GM12865 (cell line): ENCODE measurements at regions not wholly inside any gene's neighbourhood (a gene's known extent, or its start where the extent isn't known, plus 50 kb on each side); places are given as distances from the start of the nearest gene placed in this dataset.
"Not testable (repeated sequence)": the region's sequence is repeated elsewhere in the genome, so short reads cannot be mapped to it uniquely, and the experiment has no call there.

Source experiments
- DNase-seq: peaks from one replicate; pipeline ENCODE4 v3.0.0; 2010; ENCODE audit warnings: low read depth
- H3K4me3 ChIP-seq: 2 replicates; pipeline ENCODE4 v1.5.1; 2011; ENCODE audit warnings: mild to moderate bottlenecking, low read depth, low read length, control low read depth
- TF ChIP-seq, protein P1 (sequence below): IDR thresholded peaks from 2 replicates; pipeline ENCODE4 v1.5.1; 2011; ENCODE audit warnings: low read length, control low read depth, low read depth, inconsistent platforms; ENCODE audit not compliant: insufficient read depth; ENCODE audit errors: missing control alignments

DNA sequence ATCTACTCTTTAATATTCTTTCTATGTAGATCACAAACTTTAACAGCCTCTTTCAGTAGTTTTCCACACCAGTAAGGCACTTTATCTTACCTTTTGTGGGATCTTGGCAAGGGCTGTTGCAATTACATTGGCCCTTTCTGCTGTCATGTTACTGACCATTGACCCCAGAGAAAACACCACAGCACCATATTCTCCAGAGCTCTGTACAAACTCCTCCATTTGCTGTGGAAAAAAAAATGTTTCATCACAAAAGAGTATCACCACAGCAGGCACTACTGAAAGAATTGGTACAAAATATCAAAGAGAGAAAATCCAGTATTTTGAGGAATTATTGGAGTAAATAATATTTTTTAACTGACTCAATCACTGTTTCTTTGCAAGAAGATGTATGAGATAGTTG is 62.3 kb upstream of the UGT2A3 start:
- not testable (repeated sequence) for H3K4me3 ChIP-seq, DNase-seq

DNA sequence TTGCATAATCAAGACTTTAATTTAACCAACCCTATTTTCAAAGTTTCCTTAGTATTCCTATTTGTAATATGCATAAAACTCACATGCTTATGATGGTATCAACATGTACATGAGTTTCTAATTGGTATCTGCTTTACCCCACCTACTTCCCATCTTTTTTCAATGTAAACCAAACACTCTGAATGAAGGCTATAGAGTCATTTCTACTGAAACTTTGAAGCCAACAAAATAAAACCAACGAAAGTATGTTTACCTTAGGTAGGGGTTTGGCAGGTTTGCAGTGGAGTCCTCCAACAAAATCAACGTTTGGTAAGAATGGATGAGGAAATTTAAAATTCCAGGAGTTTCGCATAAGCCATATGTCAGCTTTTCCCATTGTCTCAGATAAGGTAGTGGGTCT is 66.4 kb upstream of the UGT2A3 start:
- not testable (repeated sequence) for H3K4me3 ChIP-seq, DNase-seq

DNA sequence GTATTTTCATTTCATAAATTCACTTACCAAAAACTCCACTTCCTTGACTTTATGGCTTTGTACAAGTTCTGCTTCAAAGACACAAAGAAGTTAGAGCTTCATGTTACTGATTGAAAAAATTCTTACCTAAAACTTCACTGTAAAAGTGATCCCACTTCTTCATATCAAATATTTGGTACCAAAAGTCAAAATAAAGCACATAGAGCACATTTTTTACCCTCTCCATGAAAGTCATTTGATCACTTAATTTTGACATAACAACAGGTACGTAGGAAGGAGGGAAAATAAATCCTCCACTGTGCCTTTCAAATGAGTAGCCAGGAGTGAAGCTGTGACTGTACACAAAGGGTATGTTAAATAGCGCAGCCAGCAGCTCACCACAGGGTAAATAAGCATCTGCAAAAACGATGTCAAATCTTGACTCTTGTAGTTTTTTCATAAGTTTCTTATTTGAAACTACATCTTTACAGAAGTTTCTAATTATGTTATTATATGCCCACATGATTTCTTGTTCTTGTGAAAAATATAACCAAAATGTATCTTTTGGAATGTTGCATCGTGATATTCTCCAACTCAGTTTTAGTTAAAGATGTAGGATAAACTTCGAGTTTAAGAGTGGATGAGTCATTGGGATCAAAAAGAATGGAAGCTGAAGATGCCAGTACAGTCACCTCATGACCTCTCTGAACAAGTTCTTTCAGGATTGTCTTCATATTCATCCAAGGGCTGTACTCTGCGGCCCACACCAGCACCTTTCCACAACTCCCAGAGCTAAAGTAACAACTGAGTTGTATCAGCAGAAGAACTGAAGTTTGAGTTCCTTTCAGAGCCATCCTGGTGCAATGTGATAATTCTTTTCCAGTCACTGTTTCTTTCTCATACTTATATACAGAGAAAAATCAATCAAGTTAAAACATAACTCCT is 68.2 kb upstream of the UGT2A3 start:
- H3K4me3 ChIP-seq, DNase-seq: not testable (repeated sequence)

DNA sequence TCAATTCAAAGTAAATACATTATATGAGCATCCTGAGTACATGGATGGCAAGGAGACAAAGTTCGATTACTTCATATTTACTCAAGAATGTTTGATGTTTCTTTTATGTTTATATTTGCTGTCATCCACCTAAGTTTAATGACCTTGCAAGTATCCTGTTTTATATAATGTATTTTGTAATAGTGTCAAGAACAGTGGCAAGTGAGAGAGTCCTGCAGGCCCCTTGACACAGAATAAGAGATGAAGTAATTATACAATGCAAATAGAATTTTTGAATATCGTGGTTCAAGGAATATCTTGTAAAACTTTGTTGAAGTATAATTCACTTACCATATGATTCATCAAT is 68.8 kb upstream of the UGT2A3 start:
- H3K4me3 ChIP-seq, DNase-seq: not testable (repeated sequence)

DNA sequence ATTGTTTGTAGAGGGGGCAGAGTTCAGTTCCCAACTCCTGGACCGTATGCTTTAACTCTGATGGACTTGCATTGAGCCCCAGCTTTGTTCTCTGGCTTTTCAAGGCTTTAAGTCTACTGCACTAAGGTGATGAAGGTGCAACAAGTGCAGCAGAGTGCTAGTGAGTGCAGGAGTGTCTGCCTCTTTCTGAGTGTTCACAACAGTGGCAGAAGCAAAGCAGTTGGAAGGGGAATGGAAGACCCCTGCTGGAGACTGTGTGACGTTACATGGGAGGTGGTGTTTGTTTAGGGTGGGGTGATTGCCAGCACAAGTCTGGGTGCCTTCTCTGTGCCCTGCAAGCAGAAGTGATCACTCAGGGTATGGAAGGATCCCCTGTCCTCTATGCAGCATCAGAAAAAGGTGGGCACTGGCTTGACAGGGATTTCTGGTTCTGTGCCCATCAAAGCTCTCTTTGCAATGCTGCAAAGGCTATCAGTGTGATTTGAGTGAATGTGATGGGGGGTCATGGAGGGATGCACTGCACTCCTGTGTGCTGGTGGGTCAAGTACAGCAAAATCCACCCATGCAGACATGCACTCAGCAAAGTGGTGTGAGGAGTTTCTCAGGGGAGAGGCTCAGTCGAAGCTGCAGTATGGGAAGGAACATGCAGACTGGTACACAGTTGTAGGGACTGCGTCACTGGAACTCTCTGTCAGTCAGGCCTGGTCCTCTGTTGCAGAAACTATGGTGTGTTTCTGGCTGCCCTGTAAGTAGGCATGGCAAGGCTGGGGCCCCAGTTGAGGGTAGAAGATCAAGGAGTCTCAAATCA is 70.9 kb upstream of the UGT2B7 start:
- peak; percentile 59 for DNase-seq
- no peak overlapping the region for H3K4me3 ChIP-seq
- TF ChIP-seq, protein P1, sequence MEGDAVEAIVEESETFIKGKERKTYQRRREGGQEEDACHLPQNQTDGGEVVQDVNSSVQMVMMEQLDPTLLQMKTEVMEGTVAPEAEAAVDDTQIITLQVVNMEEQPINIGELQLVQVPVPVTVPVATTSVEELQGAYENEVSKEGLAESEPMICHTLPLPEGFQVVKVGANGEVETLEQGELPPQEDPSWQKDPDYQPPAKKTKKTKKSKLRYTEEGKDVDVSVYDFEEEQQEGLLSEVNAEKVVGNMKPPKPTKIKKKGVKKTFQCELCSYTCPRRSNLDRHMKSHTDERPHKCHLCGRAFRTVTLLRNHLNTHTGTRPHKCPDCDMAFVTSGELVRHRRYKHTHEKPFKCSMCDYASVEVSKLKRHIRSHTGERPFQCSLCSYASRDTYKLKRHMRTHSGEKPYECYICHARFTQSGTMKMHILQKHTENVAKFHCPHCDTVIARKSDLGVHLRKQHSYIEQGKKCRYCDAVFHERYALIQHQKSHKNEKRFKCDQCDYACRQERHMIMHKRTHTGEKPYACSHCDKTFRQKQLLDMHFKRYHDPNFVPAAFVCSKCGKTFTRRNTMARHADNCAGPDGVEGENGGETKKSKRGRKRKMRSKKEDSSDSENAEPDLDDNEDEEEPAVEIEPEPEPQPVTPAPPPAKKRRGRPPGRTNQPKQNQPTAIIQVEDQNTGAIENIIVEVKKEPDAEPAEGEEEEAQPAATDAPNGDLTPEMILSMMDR = peak; percentile 53

DNA sequence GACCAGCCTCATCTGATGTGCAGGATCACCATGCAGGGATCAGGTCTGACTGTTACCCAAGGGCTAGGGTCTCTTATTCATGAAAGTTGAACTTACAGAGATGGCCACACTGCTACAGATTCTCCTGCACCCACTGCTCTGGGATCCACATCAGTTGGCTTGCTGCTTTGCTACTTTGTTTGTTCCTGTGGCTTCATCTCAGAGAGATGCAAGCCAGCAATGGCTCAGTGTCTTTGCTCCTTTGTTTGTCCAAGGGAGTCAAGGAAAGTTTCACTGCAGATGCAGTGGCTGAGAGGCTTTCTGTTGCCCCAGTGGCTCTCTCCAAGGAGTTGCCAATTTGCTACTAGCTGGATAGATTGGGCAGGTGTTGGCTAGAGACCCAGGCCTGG is 70.3 kb upstream of the UGT2B7 start:
- DNase-seq = no peak
- H3K4me3 ChIP-seq = no peak overlapping the region
- TF ChIP-seq, protein P1 = no peak

DNA sequence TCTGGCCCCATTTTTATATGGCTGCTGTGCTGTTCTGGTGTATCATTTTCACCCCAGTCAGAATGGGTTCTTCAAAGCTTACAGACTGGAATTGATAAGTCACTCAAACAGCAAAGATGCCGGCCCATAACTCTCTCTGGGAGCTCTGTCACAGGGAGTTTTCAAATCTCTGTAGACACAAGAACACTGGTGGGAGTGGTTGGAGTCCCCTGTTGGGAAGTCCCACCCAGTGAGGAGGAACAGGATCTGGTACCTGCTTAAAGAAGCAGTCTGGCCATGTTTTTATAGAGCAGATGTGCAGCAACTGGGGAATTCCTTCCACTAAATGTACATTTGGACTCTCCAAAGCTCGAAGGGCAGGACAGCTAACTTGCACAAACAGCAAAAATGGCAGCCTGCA is 69.3 kb upstream of the UGT2B7 start:
- DNase-seq = peak; percentile 52
- TF ChIP-seq, protein P1 = no peak
- no peak overlapping the region for H3K4me3 ChIP-seq

DNA sequence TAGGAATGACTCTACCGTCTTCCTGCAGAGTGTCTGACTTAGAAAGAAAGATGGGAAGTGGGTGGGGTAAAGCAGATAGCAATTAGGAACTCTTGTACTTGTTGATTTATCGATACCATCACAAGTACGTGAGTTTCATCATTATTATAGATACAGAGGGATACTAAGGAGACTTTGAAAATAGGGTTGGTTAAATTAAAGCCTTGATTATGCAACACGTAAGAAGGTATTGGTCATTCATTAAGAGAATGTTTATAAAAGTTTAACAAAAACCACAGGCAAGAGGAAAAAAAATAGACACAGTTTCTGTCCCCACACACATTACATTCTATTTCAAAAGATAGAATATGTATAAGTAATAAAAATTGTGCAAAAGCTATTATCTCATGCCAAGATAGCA is 65.9 kb upstream of the UGT2B7 start:
- no peak for DNase-seq
- TF ChIP-seq, protein P1 = no peak

DNA sequence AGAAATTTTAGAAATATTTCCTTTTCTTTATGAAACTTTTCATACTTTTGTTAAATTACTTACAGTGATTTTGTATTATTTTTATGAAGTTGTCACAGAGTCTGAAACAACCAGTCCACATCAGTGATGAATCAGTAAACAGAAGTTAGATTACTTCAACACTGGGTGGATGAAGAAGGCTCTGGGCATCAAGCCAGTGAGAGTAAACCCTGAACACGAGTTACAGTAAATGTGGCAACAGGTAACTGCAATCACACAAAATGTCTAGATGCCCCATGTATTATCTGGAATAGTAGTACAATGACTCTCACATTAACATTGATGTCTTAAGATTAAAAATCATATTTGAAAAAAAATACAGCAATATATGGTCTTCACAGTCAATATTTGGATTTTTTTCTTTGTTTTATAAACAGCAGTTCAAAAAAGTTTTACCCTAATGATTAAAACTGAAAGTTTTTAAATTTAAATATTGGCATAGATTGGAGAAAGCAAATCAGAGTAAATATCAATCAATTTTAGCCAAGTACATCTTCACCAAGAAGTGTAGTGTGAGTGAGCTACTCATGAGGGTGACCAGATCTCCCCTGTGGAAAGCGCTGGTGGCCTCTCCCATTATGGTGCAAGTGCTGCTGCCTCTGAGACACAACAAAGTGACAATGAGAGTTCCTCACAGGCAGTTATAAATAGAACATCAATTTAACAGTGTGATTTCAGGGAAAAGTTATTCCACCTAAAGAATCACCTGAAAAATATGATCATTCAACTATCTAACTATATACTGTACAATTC is 63.2 kb upstream of the UGT2B7 start:
- TF ChIP-seq, protein P1 = no peak
- DNase-seq = no peak
- H3K4me3 ChIP-seq = no peak overlapping the region

More for the DNA sequence above, 65.9 kb upstream of the UGT2B7 start:
- H3K4me3 ChIP-seq = no peak overlapping the region

DNA sequence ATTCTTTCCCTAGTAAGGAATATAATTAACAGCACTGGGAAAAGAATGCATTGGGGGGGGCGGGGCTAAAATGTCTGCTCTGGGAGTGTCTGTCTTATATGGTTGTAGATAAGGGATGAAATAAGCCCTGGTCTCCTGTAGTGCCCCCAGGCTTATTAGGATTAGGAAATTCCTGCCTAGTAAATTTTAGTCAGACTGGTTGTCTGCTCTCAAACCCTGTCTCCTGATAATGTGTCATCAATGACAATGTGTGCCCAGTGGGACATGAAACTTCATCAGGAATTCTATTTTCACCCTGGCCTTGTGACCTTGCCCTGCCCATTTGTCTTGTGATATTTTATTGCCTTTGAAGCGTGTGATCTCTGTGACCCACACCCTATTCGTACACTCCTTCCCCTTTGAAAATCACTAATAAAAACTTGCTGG is 61.9 kb upstream of the UGT2B7 start:
- DNase-seq = not testable (repeated sequence)

More for the DNA sequence above, 61.9 kb upstream of the UGT2B7 start:
- not testable (repeated sequence) for H3K4me3 ChIP-seq
